ENCODE measurements at regions not wholly inside any gene's neighbourhood (a gene's known extent, or its start where the extent isn't known, plus 50 kb on each side); places are given as distances from the start of the nearest gene placed in this dataset.
A peak's percentile ranks its signal among the peaks of the same experiment; 100 is the strongest.

GRCh38 chrX:39857780-39858179 is 240.0 kb downstream of the BCOR start:
- Histone ChIP-seq H3K27me3 (ENCODE audit: low read depth) (no peaks in the 10 kb centered on the region), H3K9me3 (no peaks in the 10 kb centered on the region), H3K4me1 (peaks cover 24% of the 10 kb centered on the region), H3K4me3 (no peak overlapping the region), H3K36me3 (no peaks in the 10 kb centered on the region), H3K27ac (no peak overlapping the region)
- no peak for TF ChIP-seq CTCF (IDR thresholded peaks at IDR 0.05)
- no peak for DNase-seq
- no peak for ATAC-seq
- intact Hi-C loops (cut with DNase I): no loop called here

GRCh38 chrX:39859991-39860861 is 237.5 kb downstream of the BCOR start:
- Histone ChIP-seq H3K9me3 (no peaks in the 10 kb centered on the region), H3K36me3 (no peaks in the 10 kb centered on the region), H3K4me1 (peaks cover 24% of the 10 kb centered on the region), H3K27ac (no peak overlapping the region), H3K4me3 (no peak overlapping the region), H3K27me3 (ENCODE audit: low read depth) (no peaks in the 10 kb centered on the region)
- ATAC-seq: peak; percentile 41 to 46
- intact Hi-C loops (cut with DNase I): no loop called here
- TF ChIP-seq CTCF (IDR thresholded peaks at IDR 0.05): no peak
- DNase-seq: no peak

GRCh38 chrX:39862963-39863362 is 234.8 kb downstream of the BCOR start:
- intact Hi-C loops (cut with DNase I): no loop called here
- no peaks in the 10 kb centered on the region for H3K36me3 ChIP-seq
- H3K4me1 ChIP-seq: peaks cover 8% of the 10 kb centered on the region
- no peak for TF ChIP-seq CTCF (IDR thresholded peaks at IDR 0.05)
- no peak for ATAC-seq
- H3K27me3 ChIP-seq (ENCODE audit: low read depth): no peaks in the 10 kb centered on the region
- no peak overlapping the region for H3K4me3 ChIP-seq
- DNase-seq: no peak
- H3K27ac ChIP-seq: no peak overlapping the region
- H3K9me3 ChIP-seq: no peaks in the 10 kb centered on the region

GRCh38 chrX:39866229-39866628 is 231.5 kb downstream of the BCOR start:
- ATAC-seq: no peak

GRCh38 chrX:39869846-39870601 is 227.7 kb downstream of the BCOR start:
- H3K27me3 ChIP-seq (ENCODE audit: low read depth): no peaks in the 10 kb centered on the region
- no peaks in the 10 kb centered on the region for H3K4me1 ChIP-seq
- TF ChIP-seq CTCF (IDR thresholded peaks at IDR 0.05): no peak
- no peak overlapping the region for H3K27ac ChIP-seq
- no peak for DNase-seq
- H3K4me3 ChIP-seq: no peak overlapping the region
- no peaks in the 10 kb centered on the region for H3K36me3 ChIP-seq
- peak in 1 of 2 donors; percentile 51 for ATAC-seq
- H3K9me3 ChIP-seq: no peaks in the 10 kb centered on the region
- intact Hi-C loops (cut with DNase I): no loop called here

More at GRCh38 chrX:39866229-39866628, 231.5 kb downstream of the BCOR start:
- Histone ChIP-seq H3K9me3 (no peaks in the 10 kb centered on the region), H3K4me1 (no peaks in the 10 kb centered on the region), H3K27ac (no peak overlapping the region), H3K27me3 (ENCODE audit: low read depth) (no peaks in the 10 kb centered on the region), H3K36me3 (no peaks in the 10 kb centered on the region), H3K4me3 (no peak overlapping the region)
- TF ChIP-seq CTCF (IDR thresholded peaks at IDR 0.05): no peak
- no peak for DNase-seq
- intact Hi-C loops (cut with DNase I): no loop called here

All from lower lobe of right lung (tissue), 2 donors.